Stimulated activated naive CD8-positive, alpha-beta T cell treated with anti-CD3 and anti-CD28 coated beads, Interleukin-15, Interleukin-2, amounts not matched to agents 100 ng/mL and 50 ng/mL, for 24 hours (primary cell): ENCODE measurements at regions not wholly inside any gene's neighbourhood (a gene's known extent, or its start where the extent isn't known, plus 50 kb on each side); places are given as distances from the start of the nearest gene placed in this dataset.

ENCODE experiments used
- H3K27ac Mint-ChIP-seq: one replicate; pipeline ENCODE4 v1.8.0; 2021; ENCODE audit warnings: mild to moderate bottlenecking, mixed read lengths
- H3K27me3 Mint-ChIP-seq: one replicate; pipeline ENCODE4 v1.8.0; 2021; ENCODE audit warnings: mixed read lengths
- H3K36me3 Mint-ChIP-seq: one replicate; pipeline ENCODE4 v1.8.0; 2021; ENCODE audit warnings: low read depth, mixed read lengths
- H3K4me1 Mint-ChIP-seq: one replicate; pipeline ENCODE4 v1.8.0; 2021; ENCODE audit warnings: low read depth, mixed read lengths
- H3K4me3 Mint-ChIP-seq: one replicate; pipeline ENCODE4 v1.8.0; 2021; ENCODE audit warnings: mild to moderate bottlenecking, mixed read lengths
- H3K9me3 Mint-ChIP-seq: one replicate; pipeline ENCODE4 v1.8.0; 2021; ENCODE audit warnings: mixed read lengths

GRCh38 chr20:39943336-39943735 is 745.7 kb downstream of the MAFB start:
- H3K36me3 Mint-ChIP-seq, result no peaks in the 10 kb centered on the region
- no peak overlapping the region for H3K27ac Mint-ChIP-seq
- no peak overlapping the region for H3K4me3 Mint-ChIP-seq
- H3K27me3 Mint-ChIP-seq, result no peaks in the 10 kb centered on the region
- no peaks in the 10 kb centered on the region for H3K4me1 Mint-ChIP-seq
- no peaks in the 10 kb centered on the region for H3K9me3 Mint-ChIP-seq

- H3K36me3 Mint-ChIP-seq, result no peaks in the 10 kb centered on the region
- no peaks in the 10 kb centered on the region for H3K4me1 Mint-ChIP-seq
- H3K9me3 Mint-ChIP-seq, result peaks cover 4% of the 10 kb centered on the region
- H3K27me3 Mint-ChIP-seq, result no peaks in the 10 kb centered on the region
- H3K27ac Mint-ChIP-seq, result no peak overlapping the region
- no peak overlapping the region for H3K4me3 Mint-ChIP-seq
Observed at GRCh38 chr20:39941245-39941644, 747.8 kb downstream of the MAFB start.

GRCh38 chr20:39939241-39939865 is 749.7 kb downstream of the MAFB start:
- H3K4me3 Mint-ChIP-seq, result no peak overlapping the region
- no peak overlapping the region for H3K27ac Mint-ChIP-seq
- H3K4me1 Mint-ChIP-seq, result no peaks in the 10 kb centered on the region
- peaks cover 4% of the 10 kb centered on the region for H3K9me3 Mint-ChIP-seq
- H3K36me3 Mint-ChIP-seq, result no peaks in the 10 kb centered on the region
- no peaks in the 10 kb centered on the region for H3K27me3 Mint-ChIP-seq

- no peaks in the 10 kb centered on the region for H3K27me3 Mint-ChIP-seq
- no peaks in the 10 kb centered on the region for H3K36me3 Mint-ChIP-seq
- H3K4me3 Mint-ChIP-seq, result no peak overlapping the region
- peaks cover 4% of the 10 kb centered on the region for H3K9me3 Mint-ChIP-seq
- H3K27ac Mint-ChIP-seq, result no peak overlapping the region
- H3K4me1 Mint-ChIP-seq, result no peaks in the 10 kb centered on the region
Observed at GRCh38 chr20:39936401-39936800, 752.6 kb downstream of the MAFB start.

GRCh38 chr20:39935901-39936300 is 753.1 kb downstream of the MAFB start:
- Mint-ChIP-seq H3K4me3 (no peak overlapping the region), H3K4me1 (no peaks in the 10 kb centered on the region), H3K9me3 (peaks cover 4% of the 10 kb centered on the region)

GRCh38 chr20:39916236-39916765 is 772.7 kb downstream of the MAFB start:
- Mint-ChIP-seq H3K9me3 (no peaks in the 10 kb centered on the region), H3K27me3 (no peaks in the 10 kb centered on the region), H3K27ac (no peak overlapping the region), H3K4me3 (no peak overlapping the region), H3K36me3 (no peaks in the 10 kb centered on the region), H3K4me1 (no peaks in the 10 kb centered on the region)

More at GRCh38 chr20:39935901-39936300, 753.1 kb downstream of the MAFB start:
- H3K27ac Mint-ChIP-seq, result no peak overlapping the region
- H3K36me3 Mint-ChIP-seq, result no peaks in the 10 kb centered on the region
- H3K27me3 Mint-ChIP-seq, result no peaks in the 10 kb centered on the region

GRCh38 chr20:39913274-39913673 is 775.8 kb downstream of the MAFB start:
- H3K9me3 Mint-ChIP-seq, result no peaks in the 10 kb centered on the region
- H3K36me3 Mint-ChIP-seq, result no peaks in the 10 kb centered on the region
- H3K27me3 Mint-ChIP-seq, result no peaks in the 10 kb centered on the region
- no peak overlapping the region for H3K4me3 Mint-ChIP-seq
- H3K4me1 Mint-ChIP-seq, result no peaks in the 10 kb centered on the region
- no peak overlapping the region for H3K27ac Mint-ChIP-seq

GRCh38 chr20:39911497-39911896 is 777.5 kb downstream of the MAFB start:
- Mint-ChIP-seq H3K4me1 (no peaks in the 10 kb centered on the region), H3K27ac (no peak overlapping the region), H3K27me3 (no peaks in the 10 kb centered on the region), H3K4me3 (no peak overlapping the region), H3K9me3 (no peaks in the 10 kb centered on the region), H3K36me3 (no peaks in the 10 kb centered on the region)

- Mint-ChIP-seq H3K4me1 (no peaks in the 10 kb centered on the region), H3K4me3 (no peak overlapping the region), H3K36me3 (no peaks in the 10 kb centered on the region), H3K27ac (no peak overlapping the region), H3K9me3 (no peaks in the 10 kb centered on the region), H3K27me3 (no peaks in the 10 kb centered on the region)
Observed at GRCh38 chr20:39910536-39910935, 778.5 kb downstream of the MAFB start.

- H3K4me1 Mint-ChIP-seq, result no peaks in the 10 kb centered on the region
- no peak overlapping the region for H3K4me3 Mint-ChIP-seq
- no peak overlapping the region for H3K27ac Mint-ChIP-seq
- no peaks in the 10 kb centered on the region for H3K27me3 Mint-ChIP-seq
- H3K36me3 Mint-ChIP-seq, result no peaks in the 10 kb centered on the region
- no peaks in the 10 kb centered on the region for H3K9me3 Mint-ChIP-seq
Observed at GRCh38 chr20:39909447-39909846, 779.6 kb downstream of the MAFB start.

- no peaks in the 10 kb centered on the region for H3K4me1 Mint-ChIP-seq
- no peaks in the 10 kb centered on the region for H3K27me3 Mint-ChIP-seq
- H3K36me3 Mint-ChIP-seq, result no peaks in the 10 kb centered on the region
- no peak overlapping the region for H3K27ac Mint-ChIP-seq
- no peaks in the 10 kb centered on the region for H3K9me3 Mint-ChIP-seq
- H3K4me3 Mint-ChIP-seq, result no peak overlapping the region
Observed at GRCh38 chr20:39904476-39905112, 784.4 kb downstream of the MAFB start.

GRCh38 chr20:39903806-39904465 is 785.1 kb downstream of the MAFB start:
- no peaks in the 10 kb centered on the region for H3K9me3 Mint-ChIP-seq
- H3K27me3 Mint-ChIP-seq, result no peaks in the 10 kb centered on the region
- no peaks in the 10 kb centered on the region for H3K36me3 Mint-ChIP-seq
- no peak overlapping the region for H3K4me3 Mint-ChIP-seq
- H3K4me1 Mint-ChIP-seq, result no peaks in the 10 kb centered on the region
- H3K27ac Mint-ChIP-seq, result no peak overlapping the region

GRCh38 chr20:39899881-39900280 is 789.2 kb downstream of the MAFB start:
- no peaks in the 10 kb centered on the region for H3K27me3 Mint-ChIP-seq
- H3K4me3 Mint-ChIP-seq, result no peak overlapping the region
- no peaks in the 10 kb centered on the region for H3K36me3 Mint-ChIP-seq
- H3K4me1 Mint-ChIP-seq, result no peaks in the 10 kb centered on the region
- H3K9me3 Mint-ChIP-seq, result no peaks in the 10 kb centered on the region
- H3K27ac Mint-ChIP-seq, result no peak overlapping the region

- Mint-ChIP-seq H3K4me1 (no peaks in the 10 kb centered on the region), H3K9me3 (no peaks in the 10 kb centered on the region), H3K36me3 (no peaks in the 10 kb centered on the region), H3K27ac (no peak overlapping the region), H3K27me3 (no peaks in the 10 kb centered on the region), H3K4me3 (no peak overlapping the region)
Observed at GRCh38 chr20:39898467-39898852, 790.6 kb downstream of the MAFB start.

GRCh38 chr20:39897781-39898466 is 791.1 kb downstream of the MAFB start:
- H3K36me3 Mint-ChIP-seq, result no peaks in the 10 kb centered on the region
- H3K27me3 Mint-ChIP-seq, result no peaks in the 10 kb centered on the region
- no peak overlapping the region for H3K27ac Mint-ChIP-seq

More at GRCh38 chr20:39897781-39898466, 791.1 kb downstream of the MAFB start:
- no peaks in the 10 kb centered on the region for H3K4me1 Mint-ChIP-seq
- no peaks in the 10 kb centered on the region for H3K9me3 Mint-ChIP-seq
- no peak overlapping the region for H3K4me3 Mint-ChIP-seq
